Progenitor cell of endocrine pancreas (in vitro differentiated cells): ENCODE measurements at regions not wholly inside any gene's neighbourhood (a gene's known extent, or its start where the extent isn't known, plus 50 kb on each side); places are given as distances from the start of the nearest gene placed in this dataset.
"Not testable (repeated sequence)": the region's sequence is repeated elsewhere in the genome, so short reads cannot be mapped to it uniquely, and the experiment has no call there.

Experiments used
- DNase-seq: peaks from one replicate; pipeline ENCODE4 v3.0.0; 2021; ENCODE audit warnings: low spot score; ENCODE audit not compliant: unreplicated experiment
- H3K27ac Mint-ChIP-seq: 2 replicates; pipeline ENCODE4 v1.8.0; 2021; ENCODE audit warnings: mild to moderate bottlenecking, moderate library complexity, mixed read lengths
- H3K27me3 Mint-ChIP-seq: 2 replicates; pipeline ENCODE4 v1.8.0; 2021; ENCODE audit warnings: mixed read lengths
- H3K36me3 Mint-ChIP-seq: 2 replicates; pipeline ENCODE4 v1.8.0; 2022; ENCODE audit warnings: mixed read lengths; ENCODE audit not compliant: insufficient read depth
- H3K4me1 Mint-ChIP-seq: 2 replicates; pipeline ENCODE4 v1.8.0; 2021; ENCODE audit warnings: low read depth, mixed read lengths
- H3K4me3 Mint-ChIP-seq: 2 replicates; pipeline ENCODE4 v1.8.0; 2021; ENCODE audit warnings: low read depth, mild to moderate bottlenecking, moderate library complexity, mixed read lengths
- H3K9me3 Mint-ChIP-seq: 2 replicates; pipeline ENCODE4 v1.8.0; 2021; ENCODE audit warnings: low read depth, mixed read lengths
- TF ChIP-seq, protein P1 (sequence below): fragments of 200-600 bp; sonication (generic); IDR thresholded peaks from one replicate; pipeline ENCODE4 v1.5.0; 2021; ENCODE audit warnings: antibody characterized with exemption, mild to moderate bottlenecking; ENCODE audit not compliant: unreplicated experiment

DNA sequence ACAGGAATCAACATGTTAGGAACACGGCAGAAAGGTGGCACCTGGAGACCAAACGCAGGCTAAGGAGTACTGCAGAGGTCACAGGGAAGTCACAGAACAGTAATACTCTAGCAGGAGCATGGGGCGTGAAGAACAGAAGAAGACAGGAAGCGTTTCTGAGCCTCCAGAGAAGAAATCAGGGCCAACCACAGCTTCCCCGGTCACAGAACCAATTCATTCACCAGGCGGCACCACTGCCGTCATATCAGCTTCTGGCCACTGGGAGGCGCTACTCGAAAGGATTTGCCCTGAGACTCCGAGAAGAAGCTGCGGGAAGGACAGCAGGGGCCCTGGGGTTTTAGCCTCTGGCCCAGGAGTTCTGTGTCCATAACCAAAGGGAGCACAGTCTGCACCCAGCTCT, 78.0 kb upstream of the DRD5 start:
- Mint-ChIP-seq H3K4me1 (peaks cover 3% of the 10 kb centered on the region), H3K9me3 (no peaks in the 10 kb centered on the region), H3K4me3 (no peak overlapping the region), H3K27me3 (peaks cover 3% of the 10 kb centered on the region), H3K27ac (peak overlapping the region; percentile 6), H3K36me3 (no peaks in the 10 kb centered on the region)
- TF ChIP-seq, protein P1, sequence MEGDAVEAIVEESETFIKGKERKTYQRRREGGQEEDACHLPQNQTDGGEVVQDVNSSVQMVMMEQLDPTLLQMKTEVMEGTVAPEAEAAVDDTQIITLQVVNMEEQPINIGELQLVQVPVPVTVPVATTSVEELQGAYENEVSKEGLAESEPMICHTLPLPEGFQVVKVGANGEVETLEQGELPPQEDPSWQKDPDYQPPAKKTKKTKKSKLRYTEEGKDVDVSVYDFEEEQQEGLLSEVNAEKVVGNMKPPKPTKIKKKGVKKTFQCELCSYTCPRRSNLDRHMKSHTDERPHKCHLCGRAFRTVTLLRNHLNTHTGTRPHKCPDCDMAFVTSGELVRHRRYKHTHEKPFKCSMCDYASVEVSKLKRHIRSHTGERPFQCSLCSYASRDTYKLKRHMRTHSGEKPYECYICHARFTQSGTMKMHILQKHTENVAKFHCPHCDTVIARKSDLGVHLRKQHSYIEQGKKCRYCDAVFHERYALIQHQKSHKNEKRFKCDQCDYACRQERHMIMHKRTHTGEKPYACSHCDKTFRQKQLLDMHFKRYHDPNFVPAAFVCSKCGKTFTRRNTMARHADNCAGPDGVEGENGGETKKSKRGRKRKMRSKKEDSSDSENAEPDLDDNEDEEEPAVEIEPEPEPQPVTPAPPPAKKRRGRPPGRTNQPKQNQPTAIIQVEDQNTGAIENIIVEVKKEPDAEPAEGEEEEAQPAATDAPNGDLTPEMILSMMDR: peak; percentile 78
- peak; percentile 65 for DNase-seq

DNA sequence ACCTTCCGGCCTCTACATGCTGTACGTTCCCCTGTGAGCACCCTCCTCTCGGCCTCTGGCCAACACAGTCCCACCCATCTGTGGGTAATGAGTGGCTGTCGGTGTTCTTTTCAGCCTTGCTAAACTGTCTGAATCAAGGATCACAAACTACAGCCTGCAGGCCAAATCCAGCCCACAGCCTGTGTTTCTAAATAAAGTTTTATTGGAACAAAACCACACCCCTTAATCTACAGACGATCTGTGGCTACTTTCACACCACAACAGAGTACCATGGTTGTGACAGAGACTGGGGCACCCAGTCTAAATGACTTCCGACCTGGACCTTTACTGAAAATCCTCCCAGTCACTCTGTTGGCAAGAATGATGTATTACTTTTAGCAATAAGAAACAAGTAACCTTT, 77.3 kb upstream of the DRD5 start:
- not testable (repeated sequence) for H3K4me3 Mint-ChIP-seq, H3K9me3 Mint-ChIP-seq, H3K27me3 Mint-ChIP-seq, DNase-seq, H3K36me3 Mint-ChIP-seq, H3K4me1 Mint-ChIP-seq
- peak overlapping the region; percentile 47 for H3K27ac Mint-ChIP-seq

DNA sequence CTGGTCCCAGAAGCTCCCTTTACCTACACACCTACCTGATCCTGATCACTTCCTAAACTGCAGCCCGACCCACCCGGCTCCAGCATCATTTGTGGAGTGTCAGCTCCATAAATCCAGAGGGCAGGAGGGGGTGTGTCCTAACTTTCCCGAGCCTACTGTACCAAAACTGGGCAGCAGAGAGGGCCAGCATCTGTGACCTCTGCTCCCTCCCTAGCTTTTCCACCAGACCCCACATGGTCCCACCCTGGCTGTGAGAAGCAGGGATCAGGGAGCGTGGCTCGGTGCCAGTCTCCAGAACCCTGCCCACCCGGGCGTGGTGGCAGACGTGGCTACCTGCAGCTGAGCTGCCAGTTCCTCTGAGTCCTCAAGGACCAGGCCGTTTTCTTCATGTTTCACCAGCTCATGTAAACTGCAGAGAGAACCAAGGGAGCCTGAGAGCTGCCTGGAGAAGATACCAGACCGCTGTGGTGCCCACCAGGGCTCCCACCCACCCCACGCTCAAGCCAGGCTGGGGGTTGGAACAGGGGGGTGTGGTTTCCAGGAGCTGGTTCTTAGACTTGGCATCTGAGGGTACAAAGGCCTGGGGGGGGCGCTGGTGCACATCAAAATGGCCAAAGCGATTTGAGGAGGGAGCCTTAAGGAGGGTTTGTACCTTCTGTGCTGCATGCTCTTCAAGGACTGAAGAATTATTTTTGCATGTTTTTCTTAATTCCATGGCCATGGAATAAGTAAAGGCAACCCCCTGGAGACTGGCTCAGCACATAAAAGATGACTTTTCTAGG, 76.7 kb upstream of the DRD5 start:
- H3K36me3 Mint-ChIP-seq: no peaks in the 10 kb centered on the region
- no peaks in the 10 kb centered on the region for H3K9me3 Mint-ChIP-seq
- peaks cover 3% of the 10 kb centered on the region for H3K4me1 Mint-ChIP-seq
- TF ChIP-seq, protein P1: no peak
- no peak overlapping the region for H3K4me3 Mint-ChIP-seq
- no peak overlapping the region for H3K27ac Mint-ChIP-seq
- H3K27me3 Mint-ChIP-seq: peaks cover 3% of the 10 kb centered on the region
- no peak for DNase-seq

DNA sequence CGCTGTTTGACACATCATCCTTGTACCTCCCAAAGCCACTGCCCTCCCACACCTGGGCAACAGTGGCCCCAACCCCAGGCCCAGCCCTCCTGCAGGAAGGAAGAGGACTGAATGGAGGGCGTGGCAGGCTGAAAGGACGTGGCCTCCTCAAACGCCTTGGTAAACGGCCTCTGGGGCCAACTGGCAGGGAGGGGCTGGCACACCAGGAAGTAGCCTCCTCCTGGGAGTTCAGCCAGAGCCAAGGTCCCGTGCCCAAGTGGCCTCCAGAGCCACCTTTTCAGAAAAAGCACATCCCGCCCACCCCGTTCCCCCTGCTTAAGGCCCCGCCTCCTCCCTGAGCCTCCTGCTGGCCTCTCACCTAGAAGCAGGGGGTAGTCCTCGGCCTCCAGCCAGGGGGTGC, 74.2 kb upstream of the DRD5 start:
- not testable (repeated sequence) for H3K9me3 Mint-ChIP-seq, H3K27ac Mint-ChIP-seq, H3K27me3 Mint-ChIP-seq, H3K4me1 Mint-ChIP-seq, H3K36me3 Mint-ChIP-seq, DNase-seq, H3K4me3 Mint-ChIP-seq

DNA sequence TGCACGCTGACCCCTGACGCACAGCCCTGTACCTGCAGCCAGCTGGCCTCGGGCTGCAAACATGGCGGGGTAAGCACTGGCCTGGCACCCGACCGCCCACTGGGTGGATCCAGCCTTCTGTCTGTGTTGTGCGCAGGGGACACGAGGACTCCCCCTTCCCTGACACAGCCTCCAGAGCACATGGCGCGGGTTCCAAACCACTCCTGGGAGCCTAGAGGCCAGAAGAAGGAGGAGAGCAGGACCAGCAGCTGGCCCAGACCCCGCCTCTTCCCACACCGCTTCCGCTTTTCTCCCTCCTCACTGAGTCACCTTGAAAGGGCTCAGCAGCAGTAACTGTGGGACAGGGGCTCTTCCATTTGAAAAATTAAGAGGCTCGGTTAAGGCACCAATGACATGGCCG, 73.5 kb upstream of the DRD5 start:
- H3K4me1 Mint-ChIP-seq, DNase-seq, H3K9me3 Mint-ChIP-seq, H3K27ac Mint-ChIP-seq, H3K4me3 Mint-ChIP-seq, H3K36me3 Mint-ChIP-seq, H3K27me3 Mint-ChIP-seq: not testable (repeated sequence)

DNA sequence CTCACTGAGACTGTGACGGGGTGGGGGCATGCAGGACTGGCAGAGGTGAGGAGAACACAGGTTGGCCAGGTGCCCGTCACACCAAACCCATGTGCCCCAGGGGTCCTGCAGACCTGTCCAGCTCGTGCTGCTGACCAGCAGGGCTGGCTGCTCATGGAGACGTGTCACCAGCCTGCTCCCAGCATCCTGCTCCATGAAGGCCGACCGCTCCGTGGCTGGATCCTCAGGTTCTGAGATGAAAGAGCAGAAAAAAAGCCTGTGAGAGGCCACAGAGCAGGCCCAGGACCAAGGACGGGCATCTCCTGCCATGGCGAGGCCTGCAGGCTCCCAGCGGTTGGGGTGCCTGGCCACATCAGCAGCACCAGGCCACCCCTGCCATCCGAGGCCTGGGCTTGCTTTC, 71.7 kb upstream of the DRD5 start:
- no peaks in the 10 kb centered on the region for H3K4me1 Mint-ChIP-seq
- no peak overlapping the region for H3K4me3 Mint-ChIP-seq
- no peaks in the 10 kb centered on the region for H3K27me3 Mint-ChIP-seq
- no peak overlapping the region for H3K27ac Mint-ChIP-seq
- TF ChIP-seq, protein P1: no peak
- H3K9me3 Mint-ChIP-seq: no peaks in the 10 kb centered on the region
- DNase-seq: no peak
- H3K36me3 Mint-ChIP-seq: no peaks in the 10 kb centered on the region

DNA sequence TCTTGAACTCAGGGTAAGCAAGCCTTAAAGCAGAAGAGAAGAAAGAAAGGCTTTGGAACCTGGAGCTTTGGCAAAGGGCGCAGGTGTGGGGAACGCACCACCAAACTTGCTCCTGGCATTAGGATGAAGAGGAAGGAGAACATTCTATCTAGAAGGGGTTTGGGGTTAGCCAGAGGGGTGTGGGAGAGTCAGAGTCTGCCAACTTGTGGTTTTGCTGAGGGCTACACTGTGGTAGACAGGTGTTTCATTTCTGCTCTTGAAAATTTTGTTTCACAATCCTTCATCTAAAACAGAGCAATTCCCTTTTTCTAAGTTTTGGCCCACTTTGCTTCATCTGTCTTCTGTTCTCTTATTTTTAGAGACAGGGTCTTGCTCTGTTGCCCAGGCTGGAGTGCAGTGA, 66.2 kb upstream of the DRD5 start:
- not testable (repeated sequence) for H3K27ac Mint-ChIP-seq, H3K9me3 Mint-ChIP-seq, H3K36me3 Mint-ChIP-seq, H3K4me1 Mint-ChIP-seq, H3K4me3 Mint-ChIP-seq, H3K27me3 Mint-ChIP-seq, DNase-seq
